SK-N-SH (cell line): ENCODE measurements at regions not wholly inside any gene's neighbourhood (a gene's known extent, or its start where the extent isn't known, plus 50 kb on each side); places are given as distances from the start of the nearest gene placed in this dataset.

ENCODE experiments used
- CTCF ChIA-PET: fragments of 300-600, 350-600 bp; formaldehyde crosslinking; extraction: SDS; loops from one replicate; lab custom pipeline; 2021; lab: Yijun Ruan, JAX
- POLR2A ChIA-PET: fragments of 350-600 bp; sonication (Branson Sonifier 250); formaldehyde crosslinking; extraction: SDS; loops from one replicate; lab custom pipeline; 2020; ENCODE audit warnings: antibody characterized with exemption, inconsistent platforms; lab: Yijun Ruan, JAX
- DNase-seq: peaks from one replicate; pipeline ENCODE4 v3.0.0; 2012
- H2AFZ ChIP-seq: fragments of 200-600 bp; sonication (generic); 2 replicates; pipeline ENCODE4 v1.8.1; 2016; ENCODE audit warnings: antibody characterized with exemption, mild to moderate bottlenecking, low read depth
- H3F3A ChIP-seq: fragments of 200-600 bp; sonication (generic); replicated peaks from 2 replicates; pipeline ENCODE3; 2016; ENCODE audit warnings: antibody characterized with exemption, mild to moderate bottlenecking; ENCODE audit not compliant: insufficient read depth
- H3K27ac ChIP-seq, 2 experiments: fragments of 200-500 bp in 1 of 2; fragments of 200-600 bp in 1 of 2; sonication (Bioruptor generic) in 1 of 2; sonication (generic), shearing (Covaris generic) in 1 of 2; 2 replicates each; pipeline versions ENCODE4 v1.5.1 to v1.6.1; 2014 to 2016; ENCODE audit warnings: low read depth in 2 of 2, inconsistent platforms in 1 of 2, low read length in 1 of 2, mild to moderate bottlenecking in 1 of 2, mixed read lengths in 1 of 2
- H3K27me3 ChIP-seq: fragments of 200-600 bp; sonication (generic), shearing (Covaris generic); 2 replicates; pipeline ENCODE4 v1.6.1; 2016; ENCODE audit warnings: mixed run types; ENCODE audit not compliant: insufficient read depth
- H3K36me3 ChIP-seq, 2 experiments: fragments of 200-500 bp in 1 of 2; fragments of 200-600 bp in 1 of 2; sonication (Bioruptor generic) in 1 of 2; sonication (generic) in 1 of 2; replicated peaks in 1 of 2; 2 replicates each; pipeline versions ENCODE3 to v1.5.1; 2014 to 2016; ENCODE audit warnings: low read length in 1 of 2, mild to moderate bottlenecking in 1 of 2; ENCODE audit not compliant: insufficient read depth in 2 of 2, control insufficient read depth in 1 of 2
- H3K4me1 ChIP-seq, 2 experiments: fragments of 200-500 bp in 1 of 2; fragments of 200-600 bp in 1 of 2; sonication (Bioruptor generic) in 1 of 2; sonication (generic), shearing (Covaris generic) in 1 of 2; 2 replicates each; pipeline versions ENCODE4 v1.5.1 to v1.6.1; 2014 to 2016; ENCODE audit warnings: low read depth in 1 of 2, low read length in 1 of 2, mixed run types in 1 of 2; ENCODE audit not compliant: insufficient read depth in 2 of 2, control insufficient read depth in 1 of 2
- H3K4me2 ChIP-seq: fragments of 200-600 bp; sonication (generic), shearing (Covaris generic); 2 replicates; pipeline ENCODE4 v1.6.1; 2017; ENCODE audit warnings: mixed run types
- H3K4me3 ChIP-seq, 2 experiments: fragments of 200-500 bp in 1 of 2; fragments of 200-600 bp in 1 of 2; sonication (Bioruptor generic) in 1 of 2; sonication (generic), shearing (Covaris generic) in 1 of 2; 2 replicates each; pipeline versions ENCODE4 v1.5.1 to v1.8.1; 2014 to 2016; ENCODE audit warnings: low read depth in 2 of 2, inconsistent platforms in 1 of 2, low read length in 1 of 2, mild to moderate bottlenecking in 1 of 2, mixed read lengths in 1 of 2, moderate library complexity in 1 of 2
- H3K79me2 ChIP-seq: fragments of 200-600 bp; sonication (generic); 2 replicates; pipeline ENCODE4 v1.8.1; 2017; ENCODE audit warnings: mild to moderate bottlenecking; ENCODE audit not compliant: insufficient read depth
- H3K9ac ChIP-seq: fragments of 200-600 bp; sonication (generic); 2 replicates; pipeline ENCODE4 v1.6.1; 2017; ENCODE audit warnings: mixed run types
- H3K9me2 ChIP-seq: fragments of 200-600 bp; sonication (generic); 2 replicates; pipeline ENCODE4 v1.6.1; 2017; ENCODE audit warnings: mixed run types
- H3K9me3 ChIP-seq: fragments of 200-600 bp; sonication (generic); 2 replicates; pipeline ENCODE4 v1.6.1; 2017; ENCODE audit warnings: mixed run types, mild to moderate bottlenecking, moderate library complexity
- H4K20me1 ChIP-seq: fragments of 200-600 bp; sonication (generic); 2 replicates; pipeline ENCODE4 v1.6.1; 2017; ENCODE audit warnings: mild to moderate bottlenecking, mixed run types; ENCODE audit not compliant: insufficient read depth
- CHD2 ChIP-seq: fragments of 150-350 bp; IDR thresholded peaks from 2 replicates; pipeline ENCODE4 v1.6.1; 2018; ENCODE audit warnings: low read length; ENCODE audit not compliant: partially characterized antibody
- CTCF ChIP-seq: fragments of 200-600 bp; sonication (generic); IDR thresholded peaks from 2 replicates; pipeline ENCODE4 v1.6.1; 2017; ENCODE audit warnings: antibody characterized with exemption, mild to moderate bottlenecking, moderate library complexity
- EP300 ChIP-seq, 2 experiments: IDR thresholded peaks; 2 replicates each; pipeline versions ENCODE4 v1.4.0 to v1.6.1; 2012; ENCODE audit warnings: borderline replicate concordance in 1 of 2, low read depth in 1 of 2, low read length in 1 of 2
- EZH2phosphoT487 ChIP-seq: fragments of 200-600 bp; sonication (generic); IDR thresholded peaks from 2 replicates; pipeline ENCODE4 v1.6.1; 2017; ENCODE audit warnings: low read depth, mixed run types, mild to moderate bottlenecking, antibody characterized with exemption, moderate library complexity, borderline replicate concordance
- FOSL2 ChIP-seq: IDR thresholded peaks from 2 replicates; pipeline ENCODE4 v1.4.0; 2012; ENCODE audit warnings: low read depth, mild to moderate bottlenecking, moderate library complexity, borderline replicate concordance
- FOXJ3 ChIP-seq: sonication (generic); formaldehyde crosslinking; IDR thresholded peaks from 2 replicates; pipeline ENCODE4 v1.5.1; 2020; ENCODE audit warnings: mild to moderate bottlenecking, missing genetic modification reagents
- GATA2 ChIP-seq: sonication (generic); formaldehyde crosslinking; IDR thresholded peaks from 2 replicates; pipeline ENCODE4 v1.5.0; 2020; ENCODE audit warnings: mild to moderate bottlenecking, missing genetic modification reagents
- MAX ChIP-seq: IDR thresholded peaks from 2 replicates; pipeline ENCODE4 v1.4.0; 2012; ENCODE audit warnings: low read depth
- MXI1 ChIP-seq: IDR thresholded peaks from 2 replicates; pipeline ENCODE4 v1.6.1; 2012; ENCODE audit warnings: mild to moderate bottlenecking, low read depth, low read length, improper control_type of control experiment
- NRF1 ChIP-seq: IDR thresholded peaks from 2 replicates; pipeline ENCODE4 v1.6.1; 2012; ENCODE audit warnings: low read depth, mild to moderate bottlenecking, low read length
- PBX3 ChIP-seq: IDR thresholded peaks from 2 replicates; pipeline ENCODE4; 2012
- RAD21 ChIP-seq: IDR thresholded peaks from 2 replicates; pipeline ENCODE4 v1.6.1; 2012; ENCODE audit warnings: mild to moderate bottlenecking, low read length
- RFX5 ChIP-seq: IDR thresholded peaks from 2 replicates; pipeline ENCODE4 v1.6.1; 2012; ENCODE audit warnings: mild to moderate bottlenecking, improper control_type of control experiment, low read length
- SMC3 ChIP-seq: IDR thresholded peaks from 2 replicates; pipeline ENCODE4 v1.6.1; 2012; ENCODE audit warnings: low read depth, low read length, improper control_type of control experiment
- TAF1 ChIP-seq: IDR thresholded peaks from 2 replicates; pipeline ENCODE4 v1.6.1; 2012; ENCODE audit warnings: low read depth, mild to moderate bottlenecking, low read length, moderate library complexity, borderline replicate concordance
- TCF12 ChIP-seq: IDR thresholded peaks from 2 replicates; pipeline ENCODE4 v1.4.0; 2012
- TEAD4 ChIP-seq: IDR thresholded peaks from 2 replicates; pipeline ENCODE4 v1.4.0; 2012; ENCODE audit warnings: mild to moderate bottlenecking, borderline replicate concordance; ENCODE audit not compliant: insufficient read depth
- USF2 ChIP-seq: fragments of 150-350 bp; IDR thresholded peaks from 2 replicates; pipeline ENCODE4 v1.6.1; 2017; ENCODE audit warnings: antibody characterized with exemption, low read length, low read depth, borderline replicate concordance
- WGBS: methylation state at CpG from one replicate; pipeline ENCODE4 v1.1.6; 2017; ENCODE audit warnings: low lambda C conversion rate; 5-methylcytosine and 5-hydroxymethylcytosine counted together

DNA sequence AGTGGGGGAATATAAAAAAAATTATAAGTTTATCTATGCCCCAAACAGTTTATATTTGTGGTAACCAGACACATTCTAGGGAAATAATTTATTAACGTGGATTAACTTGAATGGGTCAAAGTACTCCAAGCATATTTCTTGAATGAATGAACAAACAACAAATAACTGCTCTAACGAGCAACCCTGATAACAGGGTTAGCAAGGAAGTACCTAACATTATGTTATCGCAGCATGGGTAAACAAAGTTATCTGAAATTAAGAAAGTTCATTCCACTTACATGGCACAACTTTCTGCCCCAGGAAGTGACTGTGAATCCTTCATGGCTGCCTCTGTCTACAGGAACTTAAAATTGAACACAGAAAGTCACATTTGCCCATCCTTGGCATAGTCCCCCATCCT, 812.9 kb upstream of the ACVR2A start:
- no peaks in the 10 kb centered on the region for H3K9me3 ChIP-seq
- no peaks in the 10 kb centered on the region for H3K79me2 ChIP-seq
- H3K27ac ChIP-seq = no peak overlapping the region
- H2AFZ ChIP-seq = no peak overlapping the region
- no peaks in the 10 kb centered on the region for H4K20me1 ChIP-seq
- WGBS = 26% methylated on average over 3 of the region's 3 CpGs
- no peaks in the 10 kb centered on the region for H3K4me1 ChIP-seq
- no peaks in the 10 kb centered on the region for H3K36me3 ChIP-seq
- POLR2A ChIA-PET = no interaction called here
- H3K4me3 ChIP-seq = no peak overlapping the region
- no peaks in the 10 kb centered on the region for H3K27me3 ChIP-seq
- H3K4me2 ChIP-seq = no peak overlapping the region
- TF ChIP-seq RAD21 (no peak), NRF1 (no peak), MXI1 (no peak), FOXJ3 (CRISPR knock-in tag) (no peak), RFX5 (no peak), GATA2 (CRISPR knock-in tag) (no peak), FOSL2 (no peak)
- TF ChIP-seq, all 33 proteins: peak for 0
- Histone ChIP-seq H3K9ac (no peak overlapping the region), H3K9me2 (no peaks in the 10 kb centered on the region), H3F3A (no peaks in the 10 kb centered on the region)
- no peak for DNase-seq
- CTCF ChIA-PET = interaction anchor here (0.7 kb wide), 2 partner anchors 13 to 483 kb away, joined by 3 read pairs; no protein-coding TSS in a partner anchor

- CTCF ChIA-PET = no interaction called here
Observed at GRCh38 chr2:147030966-147031720, 813.7 kb upstream of the ACVR2A start.

More at GRCh38 chr2:147030966-147031720, 813.7 kb upstream of the ACVR2A start:
- no peaks in the 10 kb centered on the region for H3F3A ChIP-seq
- H2AFZ ChIP-seq = no peak overlapping the region
- H3K9me2 ChIP-seq = no peaks in the 10 kb centered on the region
- H3K36me3 ChIP-seq = no peaks in the 10 kb centered on the region
- no peak for DNase-seq
- no peaks in the 10 kb centered on the region for H3K79me2 ChIP-seq
- no peak overlapping the region for H3K9ac ChIP-seq
- WGBS = 24% methylated on average over 6 of the region's 6 CpGs
- no peaks in the 10 kb centered on the region for H4K20me1 ChIP-seq
- H3K9me3 ChIP-seq = no peaks in the 10 kb centered on the region
- no peaks in the 10 kb centered on the region for H3K4me1 ChIP-seq
- H3K4me3 ChIP-seq = no peak overlapping the region
- no peaks in the 10 kb centered on the region for H3K27me3 ChIP-seq
- H3K27ac ChIP-seq = no peak overlapping the region
- TF ChIP-seq TAF1 (no peak), EZH2phosphoT487 (no peak), CTCF (no peak), RFX5 (no peak), USF2 (no peak), TEAD4 (no peak), FOXJ3 (CRISPR knock-in tag) (no peak), CHD2 (no peak), EP300 (IDR thresholded peaks at IDR 0.05; ENCODE audit: borderline replicate concordance in 1 of 2, low read depth in 1 of 2, low read length in 1 of 2) (no peak), PBX3 (no peak), RAD21 (no peak), SMC3 (no peak), TCF12 (no peak), GATA2 (CRISPR knock-in tag) (no peak), MAX (no peak)
- H3K4me2 ChIP-seq = no peak overlapping the region
- POLR2A ChIA-PET = no interaction called here
